Esophagus squamous epithelium (tissue), 4 donors: ENCODE measurements at regions not wholly inside any gene's neighbourhood (a gene's known extent, or its start where the extent isn't known, plus 50 kb on each side); places are given as distances from the start of the nearest gene placed in this dataset.

ENCODE experiments used
- POLR2A ChIP-seq, 4 donors: fragments of 450-650 bp; IDR thresholded peaks; one replicate each; pipeline ENCODE4 v1.6.1; 2017; ENCODE audit warnings: antibody characterized with exemption in 4 of 4, mild to moderate bottlenecking in 4 of 4, moderate library complexity in 3 of 4
- TF ChIP-seq, protein P1 (sequence below), 6 experiments: fragments of 450-650 bp in 4 of 6; fragments of 200-600 bp in 2 of 6; sonication (generic) in 2 of 6; IDR thresholded peaks; one replicate each; pipeline ENCODE4 v1.5.1; 2016 to 2019; ENCODE audit warnings: antibody characterized with exemption in 6 of 6, mild to moderate bottlenecking in 4 of 6, moderate library complexity in 4 of 6

DNA sequence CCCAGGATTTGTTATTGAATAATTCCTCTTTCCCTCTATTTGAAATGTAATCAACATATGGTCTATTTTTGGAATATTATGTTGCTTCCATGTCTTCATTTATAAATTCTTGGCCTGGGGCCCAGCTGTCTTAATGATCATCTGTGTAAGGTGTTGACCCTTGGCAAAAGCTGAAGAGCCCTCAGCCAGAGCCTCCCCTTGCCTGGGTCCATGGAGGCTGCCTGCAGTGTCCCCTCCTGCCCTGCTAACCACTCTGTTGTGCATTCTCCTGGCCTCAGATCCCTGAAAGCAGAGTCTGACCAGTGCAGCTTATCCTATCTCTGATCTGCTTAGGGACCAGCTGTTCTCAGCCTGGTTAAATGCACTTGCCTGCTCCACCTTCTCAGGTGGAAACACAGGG lies 226.1 kb upstream of the APCDD1 start:
- TF ChIP-seq, protein P1, sequence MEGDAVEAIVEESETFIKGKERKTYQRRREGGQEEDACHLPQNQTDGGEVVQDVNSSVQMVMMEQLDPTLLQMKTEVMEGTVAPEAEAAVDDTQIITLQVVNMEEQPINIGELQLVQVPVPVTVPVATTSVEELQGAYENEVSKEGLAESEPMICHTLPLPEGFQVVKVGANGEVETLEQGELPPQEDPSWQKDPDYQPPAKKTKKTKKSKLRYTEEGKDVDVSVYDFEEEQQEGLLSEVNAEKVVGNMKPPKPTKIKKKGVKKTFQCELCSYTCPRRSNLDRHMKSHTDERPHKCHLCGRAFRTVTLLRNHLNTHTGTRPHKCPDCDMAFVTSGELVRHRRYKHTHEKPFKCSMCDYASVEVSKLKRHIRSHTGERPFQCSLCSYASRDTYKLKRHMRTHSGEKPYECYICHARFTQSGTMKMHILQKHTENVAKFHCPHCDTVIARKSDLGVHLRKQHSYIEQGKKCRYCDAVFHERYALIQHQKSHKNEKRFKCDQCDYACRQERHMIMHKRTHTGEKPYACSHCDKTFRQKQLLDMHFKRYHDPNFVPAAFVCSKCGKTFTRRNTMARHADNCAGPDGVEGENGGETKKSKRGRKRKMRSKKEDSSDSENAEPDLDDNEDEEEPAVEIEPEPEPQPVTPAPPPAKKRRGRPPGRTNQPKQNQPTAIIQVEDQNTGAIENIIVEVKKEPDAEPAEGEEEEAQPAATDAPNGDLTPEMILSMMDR (IDR thresholded peaks at IDR 0.05), result no peak
- no peak for TF ChIP-seq POLR2A (IDR thresholded peaks at IDR 0.05)
